NCI-H2171 treated with DMSO at 0.1 percent for 48 hours (cell line): ENCODE measurements at regions not wholly inside any gene's neighbourhood (a gene's known extent, or its start where the extent isn't known, plus 50 kb on each side); places are given as distances from the start of the nearest gene placed in this dataset.

ENCODE experiments used
- DNase-seq: peaks from one replicate; lab custom pipeline; 2025; lab: John Stamatoyannopoulos, UW

DNA sequence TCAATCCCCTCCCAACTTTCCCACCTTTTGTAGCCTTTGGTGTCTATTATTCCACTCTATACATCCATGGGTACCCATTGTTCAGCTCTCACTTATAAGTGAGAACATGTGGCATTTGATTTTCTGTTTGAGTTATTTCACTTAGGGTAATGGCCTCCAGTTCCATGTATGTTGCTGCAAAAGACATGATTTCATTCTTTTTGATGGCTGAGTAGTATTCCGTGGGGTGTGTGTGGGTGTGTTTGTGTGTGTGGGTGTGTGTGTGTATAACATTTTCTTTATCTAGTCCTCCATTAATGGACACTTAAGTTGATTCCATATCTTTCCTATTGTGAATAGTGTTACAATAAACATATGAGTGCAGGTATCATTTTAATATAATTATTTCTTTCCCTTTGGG lies 157.5 kb upstream of the FSTL4 start:
- no peak for DNase-seq

DNA sequence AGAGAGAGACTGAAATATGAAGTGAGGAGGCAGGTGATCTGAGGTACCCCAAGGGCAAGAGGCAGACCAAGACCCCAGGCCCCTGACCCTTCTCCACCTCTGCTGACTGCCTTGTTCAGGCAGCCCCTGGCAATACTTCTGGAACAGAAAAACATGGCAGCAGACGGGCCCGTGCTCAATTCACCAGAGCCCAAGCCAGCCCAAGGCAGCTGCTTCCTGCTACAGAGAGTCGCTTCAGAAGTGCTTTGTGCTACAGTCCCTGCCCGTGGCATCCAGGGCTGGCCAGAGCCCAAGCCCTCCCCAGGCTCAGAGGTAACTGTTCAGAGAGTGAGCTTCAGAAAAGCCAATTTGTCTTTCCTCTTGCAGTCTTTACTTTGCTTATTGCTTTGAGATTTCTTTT lies 151.4 kb upstream of the FSTL4 start:
- no peak for DNase-seq

DNA sequence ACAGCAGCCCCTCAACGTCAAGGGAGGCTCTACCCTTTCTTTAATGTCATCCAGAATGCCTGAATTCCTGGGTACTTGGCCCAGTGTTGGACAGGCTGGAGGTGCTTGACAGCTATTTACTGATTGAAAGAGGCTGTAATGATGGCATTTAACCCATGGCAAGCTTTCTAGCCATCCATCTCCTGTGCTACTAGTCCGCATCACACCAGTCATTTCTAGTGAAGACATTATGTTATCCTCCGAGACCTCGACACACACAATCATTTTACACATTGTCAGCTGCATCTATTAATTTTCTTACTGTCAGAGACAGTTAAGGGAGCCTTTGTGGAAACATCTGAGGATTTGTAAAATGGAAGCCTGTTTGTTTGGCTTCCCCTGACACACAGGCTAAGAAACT lies 149.3 kb upstream of the FSTL4 start:
- no peak for DNase-seq

DNA sequence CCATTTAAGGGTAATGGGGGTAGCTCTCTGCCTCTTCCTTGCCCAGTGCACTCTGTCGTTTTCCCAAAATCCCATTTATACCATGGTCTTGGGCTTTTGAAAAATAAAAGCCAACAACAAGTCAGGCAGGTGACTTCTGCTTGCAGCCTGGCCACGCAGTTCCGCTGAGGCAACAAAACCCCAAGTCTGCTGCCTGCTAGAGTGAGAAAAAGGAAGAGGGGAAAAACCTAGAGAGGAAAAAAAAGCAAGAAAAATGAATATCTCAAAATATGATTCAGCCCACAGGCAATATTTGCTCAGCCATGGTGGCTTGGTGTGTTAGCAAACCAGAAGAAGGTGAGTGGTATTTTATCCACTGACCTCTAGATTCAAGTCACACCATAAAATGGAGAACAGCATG lies 148.2 kb upstream of the FSTL4 start:
- DNase-seq, result no peak

DNA sequence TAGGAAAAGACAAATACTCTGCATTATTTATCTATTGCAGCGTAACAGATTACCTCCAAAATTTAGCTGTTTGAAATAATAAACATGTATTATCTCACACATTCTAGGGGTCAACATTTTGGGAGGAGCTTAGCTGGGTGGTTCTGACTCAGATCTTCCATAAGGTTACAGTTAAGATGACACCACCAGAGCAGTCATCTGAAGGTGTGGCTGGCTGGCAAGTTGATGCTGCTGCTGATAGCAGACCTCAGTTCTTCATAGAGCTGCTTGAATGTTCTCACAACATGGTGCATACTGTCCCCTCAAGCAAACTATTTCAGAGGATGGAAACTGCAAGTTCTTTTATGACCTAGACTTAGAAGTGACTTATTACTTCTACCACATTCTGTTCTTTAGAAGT lies 146.3 kb upstream of the FSTL4 start:
- DNase-seq, result no peak

DNA sequence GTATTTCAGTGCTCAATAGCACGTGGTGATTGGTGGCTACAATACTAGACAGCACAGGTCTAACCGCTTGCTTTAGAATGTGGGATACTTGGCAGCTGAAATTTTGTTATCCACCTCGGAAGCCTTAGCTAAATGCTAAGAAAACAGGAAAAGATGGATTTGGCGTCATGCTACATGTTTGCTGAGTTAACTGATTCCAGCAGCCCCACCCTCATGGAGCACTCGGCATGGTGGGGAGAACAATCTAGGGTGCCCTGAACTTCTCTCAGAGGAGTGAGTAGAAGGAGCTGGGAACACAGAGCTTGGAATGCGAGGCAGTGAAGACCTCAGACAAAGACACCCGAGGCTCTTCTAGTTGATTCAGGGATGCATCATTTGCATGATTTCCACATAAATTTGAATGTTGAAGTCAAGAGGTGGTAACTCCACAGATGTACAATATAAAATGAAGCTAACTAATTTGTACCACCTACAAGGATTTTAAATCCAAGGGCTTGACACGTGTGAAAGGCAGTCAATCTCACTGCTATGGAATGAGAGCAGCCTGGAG lies 145.1 kb upstream of the FSTL4 start:
- DNase-seq, result no peak

DNA sequence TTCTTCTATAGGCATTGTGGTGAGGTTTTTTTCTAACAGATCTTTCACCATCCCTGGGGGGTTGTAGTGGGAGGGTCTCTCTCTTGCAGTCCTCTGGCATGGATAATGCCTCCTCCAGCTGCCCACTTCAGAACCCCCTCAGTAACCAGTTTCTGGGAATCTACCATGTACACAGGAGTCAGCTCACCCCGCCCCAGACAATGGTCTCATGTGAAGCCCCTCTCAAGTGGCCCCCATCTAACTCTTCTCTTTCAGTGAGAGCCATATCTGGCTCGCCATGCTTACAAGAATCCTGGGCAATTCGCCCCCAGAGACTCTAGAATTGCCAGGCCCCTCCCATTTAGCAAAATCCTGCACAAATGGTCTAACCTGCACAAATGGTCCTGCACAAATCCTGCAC lies 144.4 kb upstream of the FSTL4 start:
- no peak for DNase-seq

DNA sequence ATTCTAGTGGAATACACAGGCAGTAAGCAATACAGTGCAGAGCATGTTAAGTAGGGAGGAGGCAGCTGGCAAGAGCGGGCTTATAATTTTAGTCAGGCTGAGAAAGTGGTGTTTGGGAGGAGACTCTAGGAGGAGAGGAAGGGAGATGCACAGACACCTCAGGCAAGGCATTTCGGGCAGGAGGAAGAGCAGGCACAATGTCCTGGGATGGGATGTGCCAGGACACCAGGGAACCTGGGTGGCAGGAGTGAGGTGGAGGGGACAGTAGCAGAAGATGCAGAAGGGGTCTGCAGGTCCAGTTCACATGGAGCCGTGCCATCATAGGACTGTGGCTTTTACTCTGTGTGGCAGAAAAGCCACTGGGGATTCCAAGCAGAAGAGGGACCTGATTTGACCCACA lies 143.7 kb upstream of the FSTL4 start:
- no peak for DNase-seq

DNA sequence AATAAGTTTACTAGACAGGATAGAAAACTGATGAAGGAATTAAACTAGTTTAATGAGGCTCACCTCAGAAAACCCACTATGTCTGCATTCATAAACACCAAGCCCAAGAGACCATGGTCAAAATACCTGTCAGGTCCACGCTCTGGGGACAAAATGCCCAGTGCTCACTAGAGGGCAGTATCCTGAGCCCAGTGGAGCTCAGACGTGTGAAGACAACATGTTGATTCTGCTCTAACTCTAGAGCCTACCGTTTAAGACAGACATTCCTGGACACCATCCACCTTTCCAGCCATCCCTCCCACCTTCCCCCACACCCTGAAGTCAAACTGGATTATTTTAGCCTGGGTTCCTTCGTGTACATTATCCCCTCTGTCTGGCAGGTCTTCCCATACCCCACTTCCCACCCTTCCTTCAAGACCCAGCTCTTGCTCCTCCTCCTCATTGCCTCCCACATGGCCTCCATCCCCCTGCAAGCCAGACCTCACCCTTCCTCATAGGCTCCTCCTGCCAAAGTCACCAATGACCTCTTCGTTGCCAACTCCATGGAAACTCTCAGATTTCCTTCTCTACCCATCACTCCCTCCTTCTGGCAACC lies 142.3 kb upstream of the FSTL4 start:
- peak; percentile 4 for DNase-seq

DNA sequence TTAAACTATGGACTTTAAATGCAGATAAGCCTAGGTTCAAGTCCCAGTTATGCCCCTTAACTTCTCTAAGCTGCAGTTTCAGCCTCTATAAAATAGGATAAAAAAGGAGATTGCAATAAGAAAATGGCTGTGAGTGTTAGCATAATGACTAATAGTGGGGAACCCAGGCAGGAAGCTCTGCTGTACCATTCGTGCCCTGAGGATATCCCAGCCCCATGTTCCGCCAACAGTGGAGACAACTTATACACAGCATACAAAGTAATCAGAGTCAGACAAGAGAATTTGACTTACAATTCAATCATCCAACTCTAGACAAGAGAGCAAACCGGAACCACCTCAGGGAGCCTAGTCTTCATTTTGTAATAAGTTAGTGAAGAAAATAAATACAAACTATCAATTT lies 141.5 kb upstream of the FSTL4 start:
- DNase-seq, result no peak

DNA sequence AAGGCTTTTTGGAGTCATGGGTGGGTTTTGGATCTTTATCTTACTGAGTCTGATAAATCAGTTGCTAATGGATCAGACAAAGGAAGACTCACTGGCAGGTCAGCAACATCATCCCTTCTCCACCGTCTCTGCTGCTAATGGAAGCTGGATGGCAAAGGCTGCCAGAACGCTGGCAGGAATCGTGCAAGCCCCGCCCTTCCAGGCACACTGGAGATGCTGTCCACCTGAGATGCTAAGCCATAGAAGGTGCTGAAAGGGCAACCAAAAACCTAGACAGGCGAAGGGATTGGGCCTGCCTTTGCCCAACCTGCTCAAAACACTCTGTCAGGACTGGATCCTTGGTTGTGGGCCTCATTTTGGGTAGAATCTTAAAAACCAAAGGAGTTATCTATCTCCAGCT lies 139.5 kb upstream of the FSTL4 start:
- no peak for DNase-seq

DNA sequence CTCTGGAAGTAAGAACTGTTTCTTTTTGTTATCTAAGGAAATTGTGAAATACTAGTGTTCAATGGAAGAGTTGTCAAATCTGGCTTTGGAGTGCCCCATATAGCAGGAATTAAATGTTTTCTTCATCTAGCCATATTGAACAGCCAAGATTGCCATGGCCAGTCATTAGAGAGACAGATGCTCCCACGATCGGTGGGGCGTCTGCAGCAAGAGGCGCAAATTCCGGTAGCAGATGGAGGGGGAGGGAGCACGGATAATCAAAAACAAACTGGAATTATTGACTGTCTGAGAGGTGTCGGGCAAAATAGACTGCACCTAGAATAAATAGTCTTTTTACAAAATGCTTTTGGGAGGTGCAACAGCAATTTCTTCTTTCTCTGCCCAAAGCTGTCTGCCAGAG lies 139.1 kb upstream of the FSTL4 start:
- DNase-seq, result peak; percentile 16

DNA sequence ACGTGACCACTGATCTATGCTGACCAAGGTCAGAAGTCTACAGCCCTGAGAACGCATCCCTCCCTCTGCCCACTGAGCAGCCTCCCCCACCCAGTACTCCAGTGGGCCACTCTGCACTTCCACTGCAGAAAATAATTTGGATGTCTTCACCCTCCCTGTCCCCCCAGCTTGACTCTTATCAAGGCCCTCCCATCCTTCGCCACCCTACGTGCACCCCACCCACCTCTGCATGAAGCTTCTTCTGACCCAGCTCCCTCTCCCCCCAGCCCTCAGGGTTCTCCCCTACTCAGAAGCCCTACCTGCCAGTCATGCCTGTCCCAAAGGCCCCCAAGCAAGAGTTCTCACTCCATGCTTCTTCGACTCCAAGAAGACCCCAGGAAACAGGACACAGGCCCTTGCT lies 138.5 kb upstream of the FSTL4 start:
- DNase-seq, result no peak

DNA sequence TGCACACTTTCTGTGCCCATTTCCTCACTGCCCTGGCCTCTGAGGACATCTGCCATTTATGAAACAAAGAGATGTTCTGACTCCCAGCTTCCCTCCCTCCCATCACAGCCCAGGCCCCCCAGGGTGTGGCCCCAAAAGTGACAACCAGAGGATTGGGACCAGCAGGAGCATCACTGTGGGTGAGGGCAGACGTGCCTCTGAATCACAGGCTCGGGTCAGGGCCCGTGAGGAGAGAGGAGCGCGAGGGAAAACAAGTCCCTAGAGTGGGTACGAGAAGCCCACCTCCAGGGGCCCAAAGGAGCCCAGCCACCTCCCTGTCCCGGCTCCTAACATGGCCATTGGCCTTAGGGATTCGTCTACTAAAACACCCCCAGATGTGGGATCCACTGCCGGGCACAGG lies 138.0 kb upstream of the FSTL4 start:
- no peak for DNase-seq

DNA sequence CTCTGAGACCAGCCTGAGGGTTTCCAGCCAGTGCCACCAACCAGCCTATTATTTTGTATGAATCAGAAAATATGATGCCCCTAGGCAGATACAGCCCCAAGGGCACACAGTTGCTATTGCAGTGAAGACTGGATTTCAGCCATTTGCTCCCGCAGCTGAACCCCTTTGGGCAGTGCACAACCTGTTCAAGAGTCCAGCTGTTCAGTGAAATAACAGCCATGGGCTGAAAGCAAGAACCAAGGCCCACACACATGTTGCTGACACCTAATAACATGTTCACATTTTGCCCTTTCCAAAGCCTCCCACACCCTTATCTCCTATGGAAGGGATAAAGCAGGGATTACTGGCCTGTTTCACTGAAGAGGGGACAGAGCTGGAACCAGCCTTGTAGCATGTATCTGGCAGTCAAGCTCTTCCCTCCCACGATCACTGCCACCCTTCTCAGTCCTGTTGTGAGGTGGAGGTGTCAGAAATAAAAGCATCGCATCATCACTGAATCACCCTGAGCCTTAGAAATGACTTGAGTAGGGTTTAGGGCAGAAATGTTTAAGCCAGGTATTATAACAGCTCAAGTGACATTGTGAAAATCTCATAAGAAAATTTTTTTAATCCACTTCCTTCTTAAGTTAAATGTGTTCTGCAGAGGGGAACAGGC lies 137.1 kb upstream of the FSTL4 start:
- DNase-seq, result no peak

DNA sequence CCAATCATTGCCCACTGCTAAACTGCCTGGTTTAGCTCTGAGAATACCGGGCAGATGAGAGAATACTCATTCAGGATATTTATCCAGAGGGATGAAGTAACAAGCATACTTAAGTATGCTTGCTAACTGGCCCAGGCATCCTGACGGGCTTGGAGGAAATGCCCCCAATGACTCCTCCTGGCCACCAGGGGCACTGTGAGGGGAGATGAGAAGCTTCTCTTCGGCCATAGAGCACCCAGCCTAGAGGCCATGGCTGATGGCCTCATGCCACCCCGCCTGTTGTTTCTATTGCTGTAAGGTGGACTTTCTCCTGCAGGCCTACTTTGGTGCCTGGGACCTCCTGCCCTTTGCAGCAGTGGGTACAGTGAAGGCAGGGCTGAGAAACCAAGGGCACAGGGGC lies 134.5 kb upstream of the FSTL4 start:
- no peak for DNase-seq

DNA sequence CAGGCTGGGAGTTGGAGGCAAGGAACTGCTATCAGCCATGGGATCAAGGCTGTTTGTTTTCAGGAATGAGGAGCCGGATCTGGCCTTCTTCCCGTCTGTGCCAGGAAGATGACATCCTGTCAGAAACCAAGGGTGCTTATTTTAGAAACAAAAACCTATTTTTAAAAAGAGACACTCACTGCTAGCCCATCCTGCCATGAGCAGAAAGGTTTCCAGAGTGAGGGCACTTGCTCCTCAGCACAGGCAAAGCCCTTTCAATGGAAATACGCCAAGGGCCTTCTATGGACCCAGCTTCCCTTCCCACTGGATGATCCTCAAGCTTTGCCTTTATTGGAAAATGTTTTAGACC lies 132.6 kb upstream of the FSTL4 start:
- DNase-seq, result no peak

DNA sequence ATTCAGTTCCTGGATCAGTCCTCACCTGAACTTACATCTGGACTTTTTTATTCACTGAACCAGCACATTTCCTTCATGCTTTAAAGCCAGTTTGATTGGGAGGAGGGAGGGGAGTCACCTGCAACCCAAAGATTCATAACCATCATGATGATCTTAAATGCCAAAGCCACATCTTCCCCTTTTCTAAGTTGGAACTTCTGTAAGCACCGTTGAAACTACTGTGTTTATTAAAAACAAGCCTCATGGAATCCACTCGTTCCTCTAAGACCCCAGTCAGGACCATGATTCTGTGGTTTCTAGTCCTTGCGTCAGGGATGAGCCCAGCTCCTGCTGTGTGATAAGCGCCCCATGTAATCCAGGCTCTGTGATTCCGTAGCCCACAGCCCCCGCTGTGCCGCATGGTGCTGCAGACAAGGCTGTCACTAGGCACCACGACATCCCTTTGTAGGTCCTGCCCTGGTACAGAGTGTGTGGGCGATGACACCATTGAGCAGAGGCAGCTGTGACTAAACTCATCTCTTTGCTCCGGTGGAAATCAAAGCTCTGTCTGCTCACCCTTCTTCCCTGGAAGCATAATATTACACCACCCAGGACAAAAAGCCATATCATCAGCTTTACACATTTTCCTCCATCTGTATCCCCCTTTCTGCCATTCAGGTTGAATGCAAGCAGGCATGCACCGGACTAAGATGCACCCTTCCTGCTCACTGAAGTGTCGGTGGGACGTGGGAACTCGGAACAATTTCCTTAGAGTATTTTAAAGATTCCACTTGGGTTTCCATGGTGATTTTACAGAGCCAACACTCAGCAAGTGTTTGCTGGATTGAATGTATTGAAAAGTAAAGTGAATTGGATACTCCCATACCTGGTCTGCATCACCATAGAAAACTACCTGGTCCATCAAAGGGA lies 132.0 kb upstream of the FSTL4 start:
- no peak for DNase-seq

DNA sequence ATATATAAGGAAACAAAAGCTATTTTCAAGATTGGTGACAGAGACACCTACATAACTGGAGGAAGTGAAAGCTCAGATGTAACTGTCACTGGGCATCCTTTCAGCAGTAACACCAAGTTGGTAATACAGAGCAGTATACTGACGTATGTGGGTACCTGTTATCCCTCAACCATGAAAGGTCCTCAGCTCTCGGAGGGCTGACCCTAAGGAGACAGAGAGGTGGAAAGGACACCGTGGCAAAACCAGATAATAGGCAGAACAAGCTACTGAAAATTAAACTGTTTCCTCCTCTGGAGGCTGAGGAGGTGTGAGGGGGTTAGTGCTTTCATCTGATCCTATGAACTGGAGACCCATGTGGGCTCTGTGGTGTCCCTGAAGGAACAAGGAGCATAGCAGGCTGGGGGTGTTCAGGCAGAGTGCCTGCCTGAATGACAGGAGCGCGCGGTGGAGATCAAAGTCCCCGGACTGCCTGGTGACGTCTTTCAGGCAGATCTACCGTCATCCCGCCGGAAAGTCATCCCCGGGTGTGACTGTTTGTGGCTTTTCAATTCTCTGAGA lies 130.2 kb upstream of the FSTL4 start:
- DNase-seq, result no peak

DNA sequence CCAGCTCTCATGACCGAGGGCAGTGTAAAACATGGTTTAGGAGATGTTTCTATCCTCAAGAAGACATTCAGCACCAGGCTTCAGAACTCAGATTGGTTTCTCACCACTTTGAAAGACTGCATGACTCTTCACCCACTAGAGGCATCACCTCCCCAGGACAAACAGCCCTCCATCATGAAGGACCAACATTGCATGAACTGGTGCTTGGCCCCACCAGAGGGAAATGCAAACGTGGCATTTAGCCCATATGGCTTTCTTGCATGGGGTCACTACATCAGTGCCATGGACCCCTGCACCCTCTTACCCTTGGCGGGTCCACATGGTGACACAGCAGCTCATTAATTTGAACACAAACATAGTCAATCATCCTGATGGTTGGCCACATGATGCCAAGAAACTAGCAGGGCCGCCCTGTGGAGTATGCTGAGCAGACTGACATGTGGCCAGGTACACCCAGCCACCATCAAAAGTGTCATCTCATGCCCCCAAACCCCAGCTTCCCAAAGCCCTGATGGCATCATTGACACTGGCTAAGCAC lies 129.5 kb upstream of the FSTL4 start:
- DNase-seq, result no peak

DNA sequence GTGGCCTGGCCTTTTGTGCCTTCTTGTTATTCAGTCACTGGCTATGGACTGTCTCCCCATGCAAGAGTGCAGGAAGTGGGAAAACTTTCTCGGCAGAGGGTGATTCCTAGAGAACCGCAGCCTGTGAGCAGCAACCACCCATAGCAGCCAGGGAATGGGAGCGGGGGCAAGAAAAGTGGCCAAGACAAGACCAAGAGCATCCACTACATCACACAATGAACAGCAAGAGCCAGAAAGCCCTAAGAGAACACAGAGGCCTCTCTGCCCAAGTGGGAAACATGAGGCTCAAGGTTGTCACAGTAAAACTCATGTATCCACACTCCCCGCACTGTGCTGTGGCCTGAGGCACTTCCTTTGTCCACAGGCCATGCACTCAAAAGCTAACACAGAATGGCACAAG lies 129.1 kb upstream of the FSTL4 start:
- no peak for DNase-seq

DNA sequence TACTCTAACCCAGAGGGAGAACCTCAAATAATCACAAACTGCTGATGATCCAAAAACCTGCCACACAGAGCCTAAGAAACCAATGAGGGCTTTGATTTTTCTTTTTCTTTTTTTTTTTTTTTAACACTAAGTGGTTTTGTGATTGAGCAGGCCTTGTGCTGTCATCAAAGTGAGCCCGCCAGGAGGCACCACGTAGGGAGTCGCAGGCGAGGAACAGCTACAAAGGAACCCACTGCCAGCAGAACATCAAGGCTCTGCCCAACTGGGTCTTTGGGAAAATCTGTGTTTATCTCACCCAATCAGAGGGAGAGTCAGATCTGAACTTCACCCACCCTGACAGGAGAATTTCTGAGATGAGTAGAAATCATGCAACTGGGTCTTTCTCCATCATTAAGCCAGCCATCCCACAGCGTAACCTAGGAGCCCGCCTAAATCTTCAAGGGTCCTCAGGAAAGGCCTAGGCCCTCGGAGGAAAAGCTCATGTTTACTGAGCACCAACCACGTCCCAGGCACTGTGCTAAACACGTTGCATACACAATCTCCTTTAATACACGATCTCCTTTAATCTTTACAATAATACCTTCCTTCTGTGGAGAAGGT lies 126.9 kb upstream of the FSTL4 start:
- no peak for DNase-seq
